Embryonic facial prominence (tissue), 1 donor: ENCODE measurements at regions not wholly inside any gene's neighbourhood (a gene's known extent, or its start where the extent isn't known, plus 50 kb on each side); places are given as distances from the start of the nearest gene placed in this dataset.

Experiments
- DNase-seq: peaks from one replicate; pipeline ENCODE4 v3.0.0-alpha.2; 2016; ENCODE audit errors: extremely low spot score

- DNase-seq, result no peak
These were observed 138.5 kb downstream of the RBM26 start for GRCh38 chr13:79267560-79267959.

- no peak for DNase-seq
These were observed 147.6 kb downstream of the RBM26 start for GRCh38 chr13:79258489-79258888.

DNA sequence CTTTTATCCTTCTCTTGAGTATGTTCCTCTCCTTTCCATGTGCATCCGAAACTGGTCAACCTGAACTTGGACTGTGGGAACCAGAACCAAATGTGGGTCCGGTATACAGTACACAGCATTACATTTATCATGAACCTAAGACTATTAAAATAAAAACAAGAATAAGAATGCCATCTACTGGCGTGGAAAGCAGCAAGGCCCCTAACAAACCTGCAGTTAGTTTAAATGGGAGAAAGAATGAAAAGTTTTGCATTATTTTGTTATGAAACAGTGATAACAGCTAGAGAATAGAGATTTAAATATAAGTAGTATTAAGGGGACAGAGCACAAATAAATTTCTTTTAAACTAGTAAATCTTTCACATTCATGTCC lies 159.5 kb downstream of the RBM26 start:
- no peak for DNase-seq

DNA sequence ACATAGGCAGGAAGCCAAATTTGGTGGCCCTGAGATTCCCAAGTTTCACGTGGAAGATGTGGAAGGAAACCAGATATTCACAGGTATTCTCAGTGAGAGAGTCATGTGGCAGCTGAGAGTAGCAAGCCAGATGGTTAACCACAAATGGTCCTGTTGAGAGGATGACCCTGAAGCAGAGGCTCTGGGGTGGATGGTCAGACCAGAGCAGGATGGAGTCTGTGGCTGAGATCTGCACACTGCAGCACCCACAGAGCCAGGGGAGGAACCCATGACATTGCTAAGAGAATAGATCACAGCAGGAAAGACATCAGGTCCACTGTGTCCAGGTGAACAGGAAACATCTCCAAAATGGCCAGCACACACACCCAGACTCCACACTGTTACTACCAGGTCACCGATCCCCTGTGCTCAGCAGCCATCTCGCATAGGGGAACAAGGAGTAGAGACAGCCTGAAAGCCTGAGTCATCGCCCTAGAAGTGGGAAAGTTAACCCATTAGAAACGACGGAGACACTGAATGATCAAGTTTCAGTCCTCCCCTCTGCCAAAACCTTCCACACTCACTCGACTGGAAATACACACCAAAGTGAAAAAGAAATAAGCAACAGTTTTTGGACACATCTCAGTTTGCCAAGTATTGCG lies 160.0 kb downstream of the RBM26 start:
- DNase-seq, result no peak

DNA sequence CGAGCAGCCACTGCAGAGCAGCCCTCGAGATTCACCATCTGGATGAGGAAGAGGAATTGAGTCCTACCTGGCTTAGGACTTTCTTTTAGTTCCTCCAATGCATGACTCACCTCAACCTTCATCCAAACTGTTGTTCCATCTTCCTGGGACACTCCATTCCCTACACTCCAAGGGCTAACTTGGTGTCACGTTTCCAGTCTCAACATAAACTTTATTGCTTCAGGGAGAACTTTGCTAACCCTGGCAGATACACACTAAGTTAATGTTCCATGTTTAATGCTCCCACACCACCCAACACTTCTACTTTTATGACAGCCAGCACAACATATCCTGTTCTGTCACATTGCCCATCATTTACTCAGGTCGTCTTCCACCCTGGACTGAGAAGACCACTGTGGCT lies 164.4 kb downstream of the RBM26 start:
- DNase-seq, result no peak

DNA sequence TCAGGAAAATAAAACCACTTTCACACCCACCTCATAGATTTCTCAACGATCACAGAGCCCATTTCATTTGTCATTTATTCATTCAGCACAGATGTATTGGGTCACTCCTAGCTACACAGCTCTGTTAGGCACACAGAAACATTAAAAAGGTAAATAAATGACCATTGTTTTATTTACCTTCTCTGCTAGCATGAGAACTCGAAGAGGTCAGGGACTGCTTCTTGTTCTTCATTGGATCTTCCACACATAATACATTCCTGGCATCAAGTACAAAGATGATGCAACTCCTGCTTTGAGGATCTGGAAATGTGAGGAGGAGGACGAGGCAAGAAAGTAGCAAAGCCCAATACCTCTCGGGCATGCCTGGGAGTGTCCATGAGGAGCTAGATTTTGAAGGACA lies 168.1 kb downstream of the RBM26 start:
- DNase-seq, result no peak

DNA sequence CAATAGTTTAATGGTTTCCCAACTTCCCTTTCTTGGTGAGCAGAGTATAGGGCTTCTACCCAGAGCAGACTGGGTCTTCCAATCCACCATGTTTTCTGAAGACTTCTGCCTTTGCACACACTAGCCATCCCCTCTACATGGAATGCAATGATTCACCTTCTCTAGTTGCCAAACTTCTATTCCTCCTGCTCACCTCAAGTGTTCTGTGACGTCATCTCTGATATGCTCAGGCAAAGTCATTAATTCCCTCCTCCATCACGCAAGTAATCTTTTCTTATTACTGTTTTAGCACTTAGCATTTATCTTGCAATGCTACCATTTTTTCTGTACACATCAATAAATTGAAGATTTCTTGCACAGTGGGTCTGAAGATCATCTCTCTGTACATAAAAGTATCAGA lies 174.2 kb downstream of the RBM26 start:
- DNase-seq, result no peak

DNA sequence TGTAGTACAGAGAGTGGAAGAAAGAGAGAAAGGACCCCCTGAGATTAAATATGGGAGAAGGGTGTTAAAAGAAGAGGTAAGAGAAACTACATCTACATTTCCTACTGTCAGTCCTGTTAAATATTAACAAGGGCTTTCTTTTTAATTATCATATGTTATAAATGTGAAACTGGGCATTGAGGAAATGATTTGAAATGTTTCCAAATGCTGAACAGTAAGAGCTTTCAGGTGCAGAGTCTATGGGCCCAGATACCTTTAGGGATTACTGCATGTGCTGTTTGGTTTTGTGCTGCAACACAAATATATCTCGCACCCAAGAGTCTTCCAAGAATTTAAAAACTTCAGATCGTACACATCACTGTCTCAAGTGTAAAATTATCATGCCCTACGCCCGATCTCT lies 176.3 kb downstream of the RBM26 start:
- DNase-seq, result no peak

- DNase-seq, result no peak
These were observed 177.1 kb downstream of the RBM26 start for GRCh38 chr13:79228972-79229371.

DNA sequence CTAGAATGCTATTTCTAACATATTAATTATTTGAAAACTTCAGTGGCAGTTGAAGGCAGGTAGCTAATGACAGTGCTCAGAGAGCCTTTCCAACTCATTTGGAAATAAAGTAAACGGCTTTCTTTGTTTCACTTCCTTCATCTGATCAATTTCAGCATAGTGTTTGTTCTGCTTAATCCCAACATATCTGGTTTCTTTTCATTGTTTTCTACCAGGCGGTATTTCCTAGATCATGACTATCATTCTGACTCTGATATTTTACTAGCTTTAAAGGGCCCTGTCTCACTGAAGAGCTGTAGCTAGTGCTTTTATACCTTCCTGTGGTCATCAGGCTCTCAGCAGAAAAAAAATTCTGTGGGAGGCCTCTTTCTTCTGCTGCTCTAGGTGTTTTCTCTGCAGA lies 178.6 kb downstream of the RBM26 start:
- no peak for DNase-seq

DNA sequence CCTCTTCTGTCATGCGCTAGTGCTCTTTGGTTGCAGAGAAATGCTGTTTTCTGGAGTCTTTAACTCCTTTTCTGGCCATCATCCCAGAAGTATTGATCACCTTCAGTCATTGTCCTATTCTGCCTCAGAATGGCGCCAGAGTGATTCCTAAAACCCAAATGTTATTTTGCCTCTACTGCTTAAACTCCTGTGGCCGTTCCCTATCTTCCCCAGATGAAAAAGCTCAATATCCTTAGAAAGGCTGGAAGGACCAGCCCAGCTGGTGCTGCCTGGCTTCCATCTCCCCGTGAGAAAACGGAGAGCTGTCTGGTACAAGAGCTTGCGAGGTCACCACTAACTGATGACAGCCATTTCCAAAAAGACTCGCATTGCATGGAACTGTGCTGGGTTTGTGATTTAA lies 179.1 kb downstream of the RBM26 start:
- no peak for DNase-seq

- DNase-seq, result no peak
These were observed 179.8 kb downstream of the RBM26 start for GRCh38 chr13:79226250-79226649.

DNA sequence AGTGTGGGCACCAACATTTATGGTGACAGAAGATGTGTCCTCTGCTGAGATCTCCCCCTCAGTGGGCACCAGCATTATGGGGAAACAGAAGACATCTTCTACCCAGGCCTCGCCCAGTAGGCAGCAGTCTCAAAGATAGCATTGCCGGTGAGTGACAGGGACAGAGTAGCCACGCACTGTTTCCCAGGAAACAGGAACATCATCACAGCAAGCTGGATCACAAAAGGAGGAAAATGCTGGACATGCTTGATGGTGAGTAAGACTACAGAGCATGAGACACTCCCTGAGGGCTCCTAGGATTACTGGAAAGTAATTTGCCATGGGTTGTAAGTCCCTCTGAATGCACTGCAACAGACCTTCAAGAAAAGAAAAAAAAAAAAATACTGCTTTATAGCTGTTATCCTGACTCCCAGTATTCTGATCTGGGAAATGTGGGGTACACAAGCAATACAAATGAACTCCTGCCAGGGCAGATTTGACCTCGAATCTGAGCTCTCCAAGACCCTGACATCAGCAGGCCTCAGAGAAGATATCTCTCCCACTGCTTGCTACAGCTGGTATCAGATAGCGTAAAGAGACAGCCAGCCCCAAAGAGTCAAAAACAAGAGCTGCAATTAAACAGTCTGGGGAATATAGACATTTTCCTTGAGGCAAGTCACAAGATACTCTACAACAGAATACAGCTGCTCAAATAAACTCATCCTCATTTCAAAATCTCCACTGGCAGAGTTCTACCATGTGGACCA lies 180.4 kb downstream of the RBM26 start:
- no peak for DNase-seq

- DNase-seq, result no peak
These were observed 183.4 kb downstream of the RBM26 start for GRCh38 chr13:79222427-79223205.

GRCh38 chr13:79212064-79212619 lies 193.9 kb downstream of the RBM26 start:
- no peak for DNase-seq

GRCh38 chr13:79211377-79211776 lies 194.7 kb downstream of the RBM26 start:
- no peak for DNase-seq

DNA sequence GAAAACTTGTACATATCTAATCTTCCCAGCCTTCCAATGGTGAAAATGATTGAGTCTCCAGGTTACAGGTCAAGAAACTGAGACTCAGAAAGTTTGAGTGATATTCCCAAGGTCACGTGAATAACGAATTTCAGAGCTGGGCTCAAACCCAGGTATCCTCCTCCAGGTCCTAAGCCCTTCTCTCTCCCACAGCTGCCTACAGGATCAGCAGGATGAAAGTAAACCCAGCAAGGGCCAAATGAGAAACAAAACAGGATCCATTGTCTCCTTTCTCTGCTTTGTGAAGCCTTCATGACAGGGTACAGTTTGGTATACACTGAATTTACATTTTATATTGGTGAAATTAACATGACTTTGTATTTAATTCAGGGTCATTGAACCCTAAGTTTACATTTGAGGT lies 208.1 kb downstream of the RBM26 start:
- DNase-seq, result no peak

- DNase-seq, result no peak
These were observed 209.2 kb downstream of the RBM26 start for GRCh38 chr13:79196843-79197242.

- DNase-seq, result no peak
These were observed 209.7 kb downstream of the RBM26 start for GRCh38 chr13:79196366-79196765.

GRCh38 chr13:79194727-79195126 lies 211.3 kb downstream of the RBM26 start:
- no peak for DNase-seq

DNA sequence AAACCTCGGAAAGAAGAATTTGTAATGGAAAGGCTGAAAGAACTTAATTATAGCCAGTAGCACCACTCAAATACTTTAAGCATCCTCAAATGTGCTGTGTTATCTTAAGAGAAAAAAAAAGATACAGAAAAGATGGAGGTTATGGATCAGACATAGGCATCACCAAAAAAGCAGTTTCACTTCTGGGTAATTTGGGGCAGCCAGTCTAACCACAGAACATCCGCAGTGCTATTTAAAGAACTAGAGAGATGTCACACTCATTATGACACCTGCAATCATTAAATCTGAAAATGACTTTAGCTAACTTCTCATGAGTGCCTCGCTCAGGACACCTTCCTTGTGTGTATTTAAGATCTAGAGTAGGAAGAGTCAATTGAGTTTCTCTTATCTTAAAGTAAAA lies 211.8 kb downstream of the RBM26 start:
- no peak for DNase-seq

DNA sequence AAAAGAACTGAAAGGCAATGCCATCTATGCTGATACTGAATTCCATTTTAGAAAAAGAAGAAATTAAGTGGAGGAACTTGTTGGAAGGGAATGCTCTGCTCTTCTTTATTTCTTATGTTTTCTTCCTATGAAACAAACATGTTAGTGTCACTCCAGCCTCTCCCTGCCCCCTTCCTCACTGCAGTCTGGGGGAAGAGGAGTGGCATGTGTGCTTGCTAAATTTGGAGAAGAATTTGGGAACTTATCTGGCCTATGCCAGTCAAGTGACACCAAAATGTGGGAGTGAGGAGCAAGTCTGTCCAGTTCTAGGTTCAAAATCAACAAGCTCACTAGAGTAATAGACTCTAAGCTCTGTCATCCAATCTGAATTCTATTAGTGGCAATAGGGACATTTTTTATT lies 214.6 kb downstream of the RBM26 start:
- no peak for DNase-seq

DNA sequence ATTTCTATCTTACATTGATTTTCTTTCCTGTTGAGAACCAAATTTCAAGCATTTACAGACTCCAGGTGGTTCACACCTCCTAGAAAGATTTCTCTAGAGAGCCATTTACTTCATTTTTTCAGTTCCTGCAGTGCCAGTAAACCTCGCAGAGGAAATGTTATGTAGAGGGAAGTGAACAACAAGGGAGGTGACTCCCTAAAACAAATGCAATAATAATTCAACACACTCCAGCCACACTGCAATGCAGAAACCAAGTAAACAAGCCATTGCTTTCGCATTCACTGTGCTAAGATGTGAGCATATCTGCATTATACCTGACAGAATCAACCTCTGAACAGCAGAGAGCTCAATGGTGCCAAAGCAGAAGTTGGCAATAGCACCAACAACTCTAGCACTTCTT lies 215.1 kb downstream of the RBM26 start:
- DNase-seq, result no peak
